Panc1 (cell line): ENCODE measurements at regions not wholly inside any gene's neighbourhood (a gene's known extent, or its start where the extent isn't known, plus 50 kb on each side); places are given as distances from the start of the nearest gene placed in this dataset.

Source experiments
- ATAC-seq: fragments of 200-7000 bp; cut with Tn5 transposase; 2 replicates; pipeline ENCODE4 v1.9.1; 2020; ENCODE audit warnings: mild to moderate bottlenecking, moderate library complexity
- BruUV-seq: library from RNA; stranded (reverse); fragments of 400-500 nt; replicated peaks from 2 replicates; lab custom pipeline; 2021; lab: Mats Ljungman, UMichigan
- CTCF ChIA-PET: fragments of 300-600 bp; sonication (Branson Sonifier 250); formaldehyde crosslinking; loops from one replicate; lab custom pipeline; 2022; ENCODE audit warnings: antibody characterized with exemption; lab: Charles Lee
- POLR2A ChIA-PET: fragments of 300-600 bp; sonication (Branson Sonifier 250); formaldehyde crosslinking; loops from one replicate; lab custom pipeline; 2022; ENCODE audit warnings: antibody characterized with exemption; lab: Charles Lee
- DNase-seq: peaks from one replicate; pipeline ENCODE4 v3.0.0-alpha.2; 2010; ENCODE audit warnings: low read depth, low spot score
- H3K27ac ChIP-seq: 2 replicates; pipeline ENCODE4 v1.5.1; 2011; ENCODE audit warnings: mild to moderate bottlenecking, low read length, inconsistent platforms
- H3K27me3 ChIP-seq: fragments of 200-500 bp; sonication (Bioruptor generic); 2 replicates; pipeline ENCODE4 v1.6.0; 2014; ENCODE audit warnings: low read length, inconsistent platforms; ENCODE audit not compliant: control insufficient read depth, insufficient read depth
- H3K36me3 ChIP-seq: fragments of 200-500 bp; sonication (Bioruptor generic); 2 replicates; pipeline ENCODE4 v1.5.1; 2014; ENCODE audit warnings: inconsistent platforms, mild to moderate bottlenecking, low read length, moderate library complexity; ENCODE audit not compliant: control insufficient read depth, insufficient read depth
- H3K4me1 ChIP-seq: 2 replicates; pipeline ENCODE4 v1.5.1; 2011; ENCODE audit warnings: inconsistent platforms, mild to moderate bottlenecking, low read length, moderate library complexity; ENCODE audit not compliant: control insufficient read depth, insufficient read depth
- H3K4me3 ChIP-seq, 2 experiments: 2 replicates each; pipeline ENCODE4 v1.5.1; 2011 to 2012; ENCODE audit warnings: low read depth in 2 of 2, low read length in 2 of 2, mild to moderate bottlenecking in 2 of 2, inconsistent platforms in 1 of 2, moderate library complexity in 1 of 2
- H3K9me3 ChIP-seq: fragments of 200-500 bp; sonication (Bioruptor generic); 2 replicates; pipeline ENCODE4 v1.5.1; 2014; ENCODE audit warnings: low read depth, mild to moderate bottlenecking, inconsistent platforms, low read length, moderate library complexity; ENCODE audit not compliant: control insufficient read depth, insufficient read depth
- CTCF ChIP-seq: fragments of 450-650 bp; IDR thresholded peaks from 2 replicates; pipeline ENCODE4 v1.5.1; 2017; ENCODE audit warnings: mild to moderate bottlenecking
- POLR2AphosphoS5 ChIP-seq: IDR thresholded peaks from 2 replicates; pipeline ENCODE4 v1.6.1; 2012; ENCODE audit warnings: mild to moderate bottlenecking, low read depth, low read length, moderate library complexity
- REST ChIP-seq, 2 experiments: IDR thresholded peaks; 2 replicates each; pipeline ENCODE4 v1.6.1; 2011 to 2012; ENCODE audit warnings: low read depth in 2 of 2, control low read depth in 1 of 2, low read length in 1 of 2, mild to moderate bottlenecking in 1 of 2, moderate library complexity in 1 of 2; ENCODE audit not compliant: insufficient read depth in 1 of 2
- SIN3A ChIP-seq: IDR thresholded peaks from 2 replicates; pipeline ENCODE4 v1.6.1; 2012; ENCODE audit warnings: low read depth, mild to moderate bottlenecking, low read length, moderate library complexity, borderline replicate concordance; ENCODE audit not compliant: insufficient read depth
- TCF7L2 ChIP-seq: IDR thresholded peaks from 2 replicates; pipeline ENCODE4 v1.6.1; 2011; ENCODE audit warnings: mild to moderate bottlenecking, low read depth, low read length, inconsistent platforms
- in situ Hi-C: cut with HindIII; loops from 2 replicates; pipeline ENCODE4 v1.10.0; 2016; ENCODE audit warnings: low sequenced_read_pairs, low pct_unique_long_range_greater_than_20kb
- intact Hi-C: fragments of 100-400 bp; cut with micrococcal nuclease; formaldehyde crosslinking; loops from one replicate; pipeline ENCODE4 v1.10.0; 2022; ENCODE audit not compliant: unreplicated experiment

DNA sequence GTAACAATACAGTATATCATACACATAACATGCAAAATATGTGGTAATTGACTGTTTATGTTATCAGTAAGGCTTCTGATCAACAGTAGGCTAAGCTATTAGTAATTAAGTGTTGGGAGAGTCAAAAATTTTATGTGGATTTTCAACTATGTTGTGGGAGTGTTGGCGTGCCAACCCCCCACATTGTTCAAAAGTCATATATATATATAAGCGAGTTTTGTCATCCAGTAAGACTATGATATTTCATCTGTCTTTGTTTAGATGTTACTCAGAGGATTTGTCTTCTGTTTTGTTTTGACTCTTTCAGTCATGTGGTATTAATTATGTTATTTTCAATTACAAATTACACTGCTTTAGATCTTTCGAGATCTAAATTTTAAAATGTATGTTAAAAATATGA lies 51.0 kb upstream of the RAP2B start:
- Histone ChIP-seq H3K36me3 (no peaks in the 10 kb centered on the region), H3K9me3 (no peaks in the 10 kb centered on the region), H3K27ac (no peak overlapping the region), H3K27me3 (no peaks in the 10 kb centered on the region), H3K4me3 (no peak overlapping the region), H3K4me1 (no peaks in the 10 kb centered on the region)
- no peak for TF ChIP-seq TCF7L2
- no peak for TF ChIP-seq CTCF
- TF ChIP-seq POLR2AphosphoS5, result no peak
- no peak for TF ChIP-seq SIN3A
- TF ChIP-seq REST (IDR thresholded peaks at IDR 0.05; ENCODE audit: insufficient read depth in 1 of 2, low read depth in 2 of 2, low read length in 1 of 2), result no peak
- ChIA-PET CTCF (no interaction called here), POLR2A (no interaction called here)
- BruUV-seq, result no TSS peak
- ATAC-seq, result no peak
- in situ Hi-C loops (no loop called here), intact Hi-C loops (no loop called here)
- no peak for DNase-seq
